LHCN-M2 (cell line): ENCODE measurements at regions not wholly inside any gene's neighbourhood (a gene's known extent, or its start where the extent isn't known, plus 50 kb on each side); places are given as distances from the start of the nearest gene placed in this dataset.
A peak's percentile ranks its signal among the peaks of the same experiment; 100 is the strongest.
"Not testable (repeated sequence)": the region's sequence is repeated elsewhere in the genome, so short reads cannot be mapped to it uniquely, and the experiment has no call there.

Experiments used
- DNase-seq: peaks from one replicate; pipeline ENCODE4 v3.0.0-alpha.2; 2012; ENCODE audit warnings: low read depth

GRCh38 chr16:19980632-19981265 lies 92.9 kb downstream of the GPR139 start:
- peak; percentile 10 for DNase-seq

DNA sequence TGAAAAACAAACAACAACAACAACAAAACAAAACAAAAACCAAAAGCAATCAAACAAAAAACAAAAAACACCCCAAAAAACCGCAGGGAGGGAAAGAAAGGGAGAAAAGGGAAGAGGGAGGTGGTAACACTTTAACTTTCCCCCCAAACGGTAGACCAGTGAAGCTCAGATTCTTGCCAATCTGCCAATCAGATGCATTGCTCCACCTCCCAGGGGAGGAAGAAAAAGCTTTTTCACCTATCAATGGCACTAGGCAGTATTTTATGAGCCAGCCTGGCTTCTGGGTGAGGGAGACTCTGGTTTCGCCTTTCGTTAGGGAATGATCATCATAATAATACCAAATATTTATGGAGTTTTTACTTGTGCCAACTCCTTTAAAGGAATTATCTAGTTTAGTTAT lies 94.1 kb downstream of the GPR139 start:
- no peak for DNase-seq

DNA sequence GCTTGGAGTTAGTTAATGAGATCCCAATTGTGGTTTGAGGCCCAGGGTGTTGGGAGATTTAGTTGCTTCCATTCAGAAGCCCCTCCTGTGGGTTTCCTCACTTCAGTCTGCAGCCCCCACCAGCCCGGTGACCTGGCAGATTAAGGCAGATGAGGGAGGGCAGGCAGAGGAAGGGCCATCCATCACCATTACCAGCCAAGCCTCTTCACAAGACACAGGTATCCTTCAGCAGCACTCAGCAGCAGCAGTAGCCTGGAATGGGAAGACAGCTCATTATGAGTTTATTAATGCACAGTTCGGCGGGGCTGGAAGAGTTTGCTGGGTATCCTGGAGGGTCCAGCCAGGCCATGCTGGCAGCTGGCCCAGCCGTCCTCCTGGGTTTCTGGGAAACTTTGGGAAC lies 90.0 kb upstream of the GPRC5B start:
- no peak for DNase-seq

DNA sequence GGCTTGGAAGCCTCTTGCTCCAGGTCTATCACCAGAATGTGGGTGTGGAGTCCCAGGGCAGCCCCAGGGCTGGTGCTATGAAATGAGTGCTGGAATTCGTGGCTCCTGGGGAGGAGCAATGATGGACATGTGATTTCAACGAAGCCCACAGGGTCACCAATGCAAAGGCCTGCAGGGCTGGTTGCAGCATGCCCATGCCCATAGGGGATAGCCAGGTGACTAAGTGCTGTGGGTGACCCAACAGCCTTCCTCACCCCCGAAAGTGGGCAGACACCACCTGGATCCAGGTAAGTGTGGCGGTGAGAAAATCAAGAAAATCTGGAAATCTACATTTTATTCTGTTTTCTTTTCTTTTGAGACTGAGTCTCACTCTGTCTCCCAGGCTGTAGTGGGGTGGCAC lies 87.5 kb upstream of the GPRC5B start:
- DNase-seq, result no peak

DNA sequence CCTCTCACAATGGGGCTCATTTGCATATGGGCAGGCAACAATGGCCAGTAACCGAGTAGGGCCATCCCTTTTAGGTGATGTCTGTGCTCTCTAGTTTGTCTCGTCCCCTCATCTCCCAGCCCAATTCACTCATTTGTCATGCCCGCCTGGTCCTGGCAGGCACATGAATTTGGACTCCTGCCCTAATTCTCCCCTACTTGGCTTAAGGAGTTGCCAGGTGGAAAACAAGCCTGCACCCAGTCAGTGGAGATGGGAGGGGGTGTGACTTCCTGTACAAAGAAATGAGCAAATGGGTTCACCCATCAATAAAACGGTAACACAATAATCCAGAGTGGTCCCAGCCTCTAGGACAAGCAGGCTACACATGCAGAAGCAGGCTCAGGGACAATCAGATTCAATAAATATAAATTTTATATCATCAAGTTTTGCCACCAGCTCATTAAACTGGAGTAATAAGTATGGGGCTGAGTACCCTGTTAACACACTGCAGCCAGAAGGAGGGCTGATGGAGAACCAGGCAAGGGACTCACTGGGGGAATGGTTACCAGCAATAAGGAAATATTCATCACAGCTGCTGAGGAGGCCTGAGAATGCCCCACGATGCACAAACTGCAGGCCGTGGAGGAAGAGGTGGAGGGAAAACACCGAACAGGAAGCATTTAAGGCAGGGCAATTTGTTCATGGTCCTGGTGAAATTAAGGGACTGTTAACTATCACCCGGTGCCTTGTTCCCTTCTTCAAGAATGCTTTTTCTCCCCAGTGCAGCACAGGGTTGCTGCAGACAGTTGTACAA lies 84.4 kb upstream of the GPRC5B start:
- no peak for DNase-seq

DNA sequence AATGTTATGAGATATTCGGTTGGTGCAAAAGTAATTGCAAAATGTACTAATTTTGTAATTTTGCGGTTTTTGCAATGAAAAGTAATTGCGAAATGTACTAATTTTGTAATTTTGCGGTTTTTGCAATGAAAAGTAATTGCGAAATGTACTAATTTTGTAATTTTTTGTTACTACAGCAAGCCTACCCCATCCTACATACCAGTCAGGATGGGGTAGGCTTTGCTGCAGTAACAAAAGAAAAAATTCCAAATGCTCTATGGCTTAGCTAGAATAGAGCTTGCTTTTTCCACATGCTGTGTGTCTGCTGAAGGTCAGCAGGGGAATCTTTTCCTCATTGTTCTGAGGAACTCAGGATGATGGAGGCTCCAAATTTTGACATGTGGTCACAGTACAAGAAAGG lies 83.3 kb upstream of the GPRC5B start:
- DNase-seq, result no peak

- DNase-seq, result no peak
These were observed 82.9 kb upstream of the GPRC5B start for GRCh38 chr16:19967561-19967960.

DNA sequence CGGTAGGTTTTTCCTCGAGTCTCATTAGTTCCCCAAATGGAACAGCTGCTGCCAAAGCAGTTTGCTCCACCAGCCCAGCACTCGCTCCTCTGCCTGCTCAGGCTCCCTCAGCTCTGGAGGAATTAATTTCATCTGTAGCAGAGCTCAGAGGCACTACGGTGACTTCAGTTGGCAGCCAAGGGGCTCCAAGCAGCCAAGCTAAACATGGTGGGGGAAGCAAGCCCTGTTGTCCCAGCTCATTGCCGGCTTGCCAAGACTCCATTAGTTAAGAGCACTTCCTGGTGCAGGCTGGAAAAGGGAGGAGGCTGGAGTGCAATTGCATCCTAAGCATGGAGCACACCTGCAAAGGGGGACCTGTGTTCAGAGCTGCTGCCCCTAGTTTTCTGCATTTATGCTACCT lies 78.7 kb upstream of the GPRC5B start:
- no peak for DNase-seq

DNA sequence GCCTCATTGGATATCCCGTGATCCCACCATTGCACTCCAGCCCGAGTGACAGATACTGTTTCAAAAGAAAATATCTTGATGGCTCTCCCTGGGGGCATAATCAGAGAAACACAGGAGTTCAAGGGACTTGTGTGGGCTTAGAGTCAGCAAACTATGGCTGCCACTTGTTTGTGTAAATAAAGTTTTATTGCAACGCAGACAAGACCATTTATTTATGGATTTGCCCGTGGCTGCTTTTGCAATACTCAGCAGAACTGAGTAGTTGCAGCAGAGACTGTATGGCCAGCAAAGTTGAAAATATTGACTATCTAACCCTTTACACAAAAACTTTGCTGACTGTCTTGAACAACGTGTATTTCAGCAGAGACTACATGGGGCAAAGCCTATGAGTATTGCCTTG lies 75.5 kb upstream of the GPRC5B start:
- DNase-seq, result no peak

DNA sequence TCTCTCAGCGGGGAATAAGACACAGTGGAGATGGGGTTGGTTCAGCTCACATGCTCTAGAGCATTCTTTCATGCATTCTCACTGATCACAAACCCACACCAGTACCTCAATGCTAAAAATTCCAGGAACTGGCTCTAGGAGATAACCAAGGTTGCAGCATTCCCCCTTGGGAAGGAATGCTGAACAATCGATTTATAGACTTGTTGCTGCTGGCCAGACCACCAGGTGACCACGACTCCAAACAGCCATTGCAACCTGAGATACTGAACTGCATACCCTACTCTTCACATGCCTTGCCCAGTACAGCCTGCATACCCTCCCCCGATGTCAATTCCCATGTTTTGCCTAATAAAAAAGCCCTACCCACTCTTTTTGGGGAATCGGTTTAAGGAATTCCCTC lies 75.1 kb upstream of the GPRC5B start:
- no peak for DNase-seq

GRCh38 chr16:19955896-19956295 lies 71.2 kb upstream of the GPRC5B start:
- not testable (repeated sequence) for DNase-seq

GRCh38 chr16:19955084-19955483 lies 70.4 kb upstream of the GPRC5B start:
- DNase-seq, result not testable (repeated sequence)

- DNase-seq, result no peak
These were observed 63.8 kb upstream of the GPRC5B start for GRCh38 chr16:19948186-19949104.

DNA sequence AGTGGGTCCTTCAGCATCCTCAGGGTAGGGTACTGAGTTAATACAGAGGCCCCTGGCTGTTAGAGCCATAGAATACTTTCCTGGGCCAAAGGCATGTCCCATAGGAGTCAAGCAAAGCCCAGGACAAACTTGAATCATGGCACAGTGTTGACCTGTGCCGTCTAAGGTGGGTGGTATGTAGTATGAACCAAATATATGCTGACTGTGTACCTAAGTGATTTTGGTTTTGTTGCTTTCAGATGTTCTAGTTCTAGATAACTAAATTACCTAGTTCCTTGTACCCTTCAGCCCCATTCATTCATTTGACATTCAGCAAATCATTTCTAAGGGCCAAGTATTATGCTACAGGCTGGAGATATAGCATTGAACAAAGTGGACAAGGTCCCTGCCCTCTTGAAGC lies 61.3 kb upstream of the GPRC5B start:
- no peak for DNase-seq

GRCh38 chr16:19940195-19940594 lies 55.5 kb upstream of the GPRC5B start:
- no peak for DNase-seq

DNA sequence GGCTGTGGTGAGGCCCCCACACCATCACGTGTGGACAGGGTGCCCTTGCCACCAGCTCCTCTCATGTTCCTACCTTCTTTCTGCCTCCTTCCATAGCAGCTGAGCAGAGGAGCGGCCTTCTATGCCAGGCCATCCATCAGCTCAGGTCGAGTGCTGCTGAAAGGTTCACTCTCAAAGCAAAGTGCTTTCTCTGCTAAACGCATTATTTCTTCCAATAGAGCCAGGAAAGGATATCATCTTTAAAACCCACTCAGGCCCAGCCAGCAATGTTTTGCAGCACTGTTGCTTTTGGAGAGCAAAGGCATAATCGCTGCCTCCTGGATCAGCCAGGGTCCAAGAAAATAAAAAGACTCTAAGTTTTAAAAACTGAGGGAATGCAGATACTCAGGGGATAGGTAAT lies 54.9 kb upstream of the GPRC5B start:
- no peak for DNase-seq

DNA sequence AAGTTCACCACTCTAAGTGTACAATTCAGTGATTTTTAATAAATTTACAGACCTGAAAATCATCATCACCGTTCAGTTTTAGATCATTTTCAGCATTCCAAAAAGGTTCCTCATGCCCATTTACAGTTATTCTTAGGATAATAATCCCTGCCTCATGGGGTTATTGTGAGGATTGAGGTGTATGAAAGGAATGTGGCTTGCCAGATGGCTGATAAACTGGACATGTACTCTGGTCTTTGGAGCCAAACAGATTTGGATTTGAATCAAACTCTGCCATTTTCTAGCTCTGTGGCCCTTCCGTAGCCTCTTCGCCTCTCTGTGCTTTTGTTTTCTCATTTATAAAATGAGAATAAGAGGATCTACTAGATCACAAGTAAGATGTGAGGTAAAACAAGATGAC lies 53.9 kb upstream of the GPRC5B start:
- DNase-seq, result no peak

GRCh38 chr16:19936441-19936840 lies 51.8 kb upstream of the GPRC5B start:
- DNase-seq, result no peak

- peak; percentile 24 for DNase-seq
These were observed 51.0 kb upstream of the GPRC5B start for GRCh38 chr16:19935694-19936093.
